ENCODE measurements at regions not wholly inside any gene's neighbourhood (a gene's known extent, or its start where the extent isn't known, plus 50 kb on each side); places are given as distances from the start of the nearest gene placed in this dataset.

- TF ChIP-seq CTCF (IDR thresholded peaks at IDR 0.05), result no peak
- TF ChIP-seq EZH2 (IDR thresholded peaks at IDR 0.05; ENCODE audit: borderline replicate concordance, insufficient read depth, low read depth, low read length, poor library complexity, severe bottlenecking), result no peak
These were observed 144.8 kb downstream of the GLUL start for GRCh38 chr1:182246783-182247182.

Data from B cell (primary cell).